COLO668 (cell line): ENCODE measurements at regions not wholly inside any gene's neighbourhood (a gene's known extent, or its start where the extent isn't known, plus 50 kb on each side); places are given as distances from the start of the nearest gene placed in this dataset.
"Not testable (repeated sequence)": the region's sequence is repeated elsewhere in the genome, so short reads cannot be mapped to it uniquely, and the experiment has no call there.

Experiments used
- DNase-seq: peaks from one replicate; lab custom pipeline; 2025; ENCODE audit not compliant: unreplicated experiment; lab: John Stamatoyannopoulos, UW

DNA sequence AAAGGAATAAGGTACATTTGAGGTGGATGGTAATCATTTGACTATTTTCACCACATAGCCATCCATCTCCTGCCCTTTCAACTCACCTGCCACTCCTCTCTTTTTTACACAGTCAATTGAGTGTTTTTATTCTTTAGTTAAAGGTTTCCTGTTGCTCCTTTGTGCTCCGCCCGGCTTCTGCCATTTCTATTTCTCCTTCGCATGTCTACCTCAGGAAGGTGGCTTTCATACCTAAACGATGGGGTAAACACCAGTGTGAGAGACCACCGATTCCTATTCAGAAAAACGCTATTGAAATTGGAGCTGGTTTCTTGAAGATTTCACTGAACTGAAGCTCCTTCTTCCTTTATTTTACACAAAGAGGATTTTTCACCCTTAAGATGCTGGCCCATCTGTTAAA lies 1628.0 kb upstream of the PIK3C3 start:
- no peak for DNase-seq

DNA sequence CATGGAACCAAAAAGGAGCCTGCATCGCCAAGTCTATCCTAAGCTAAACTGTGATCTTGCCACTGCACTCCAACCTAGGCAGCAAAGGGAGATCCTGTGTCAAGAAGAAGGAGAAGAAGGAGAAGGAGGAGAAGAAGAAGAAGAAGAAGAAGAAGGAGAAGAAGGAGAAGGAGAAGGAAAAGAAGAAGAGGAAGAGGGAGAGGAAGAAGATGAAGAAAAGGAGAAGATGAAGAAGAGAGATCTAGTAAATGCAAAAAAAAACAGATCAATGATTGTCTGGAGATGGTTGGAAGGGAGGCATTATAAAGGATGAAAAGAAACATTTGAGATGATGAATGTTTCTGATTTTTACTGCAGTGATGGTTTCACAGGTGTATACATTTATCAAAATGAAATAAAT lies 1629.0 kb upstream of the PIK3C3 start:
- DNase-seq, result no peak

- DNase-seq, result no peak
Observed at GRCh38 chr18:40314199-40314598, 1640.8 kb upstream of the PIK3C3 start.

GRCh38 chr18:40313030-40313642 lies 1641.9 kb upstream of the PIK3C3 start:
- DNase-seq, result no peak

GRCh38 chr18:40307627-40308026 lies 1647.4 kb upstream of the PIK3C3 start:
- DNase-seq, result no peak

DNA sequence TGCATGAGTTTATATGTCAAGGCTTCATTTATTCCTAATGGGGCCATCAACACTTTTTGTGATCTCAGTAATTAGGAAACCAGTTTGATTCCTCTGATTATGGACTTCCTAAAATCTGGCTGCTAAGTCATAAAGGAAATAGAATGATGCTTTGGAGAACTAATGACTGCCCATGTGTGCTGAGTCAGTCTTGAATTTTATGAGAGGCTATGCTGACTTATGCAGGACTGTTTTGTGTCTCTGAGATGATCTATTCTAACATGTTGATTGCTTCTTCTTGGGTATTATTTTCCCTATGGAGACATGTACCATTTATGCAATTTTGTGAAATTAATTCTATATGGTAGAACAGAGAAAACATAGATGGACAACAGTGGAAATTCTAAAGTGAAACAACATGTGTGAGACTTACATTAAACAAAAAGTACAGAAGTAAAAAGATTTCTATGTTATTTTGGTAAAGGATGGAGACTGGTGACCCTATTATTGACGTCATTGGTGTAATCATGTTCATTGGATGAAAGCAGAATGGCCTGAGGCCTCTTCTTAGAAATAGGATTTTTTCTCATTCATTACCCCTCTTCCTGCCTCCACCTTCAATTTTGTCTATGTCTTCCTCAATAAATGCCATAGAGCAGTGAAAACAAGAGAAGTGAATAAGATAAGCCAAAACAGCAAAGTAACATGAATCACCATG lies 1658.2 kb upstream of the PIK3C3 start:
- no peak for DNase-seq

GRCh38 chr18:40292985-40293710 lies 1661.9 kb upstream of the PIK3C3 start:
- DNase-seq, result no peak

GRCh38 chr18:40283560-40283959 lies 1671.5 kb upstream of the PIK3C3 start:
- DNase-seq, result no peak

GRCh38 chr18:40281356-40281755 lies 1673.7 kb upstream of the PIK3C3 start:
- not testable (repeated sequence) for DNase-seq

GRCh38 chr18:40274618-40275196 lies 1680.3 kb upstream of the PIK3C3 start:
- DNase-seq, result no peak

- no peak for DNase-seq
Observed at GRCh38 chr18:40272630-40273231, 1682.3 kb upstream of the PIK3C3 start.

GRCh38 chr18:40259115-40259835 lies 1695.8 kb upstream of the PIK3C3 start:
- DNase-seq, result no peak

DNA sequence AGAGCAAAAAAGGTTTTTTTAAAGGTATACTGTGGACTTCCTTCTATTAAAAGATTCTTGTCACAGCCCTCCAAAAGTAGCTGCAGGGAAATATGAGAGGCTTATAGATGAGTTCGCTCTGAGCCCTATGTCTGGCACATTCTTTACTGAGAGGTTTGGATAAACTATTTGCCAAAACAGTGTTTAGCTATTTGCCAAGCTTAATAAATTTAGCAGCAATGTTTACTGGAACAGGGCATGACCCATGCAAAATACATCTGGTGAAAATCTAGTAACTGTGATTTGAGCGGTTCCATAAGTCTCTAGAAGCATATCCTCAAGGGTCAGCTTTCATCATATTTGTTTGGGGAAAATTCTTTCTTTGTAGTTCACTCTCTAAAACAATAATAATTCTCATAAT lies 1696.7 kb upstream of the PIK3C3 start:
- DNase-seq, result no peak

- no peak for DNase-seq
Observed at GRCh38 chr18:40250236-40250635, 1704.8 kb upstream of the PIK3C3 start.

DNA sequence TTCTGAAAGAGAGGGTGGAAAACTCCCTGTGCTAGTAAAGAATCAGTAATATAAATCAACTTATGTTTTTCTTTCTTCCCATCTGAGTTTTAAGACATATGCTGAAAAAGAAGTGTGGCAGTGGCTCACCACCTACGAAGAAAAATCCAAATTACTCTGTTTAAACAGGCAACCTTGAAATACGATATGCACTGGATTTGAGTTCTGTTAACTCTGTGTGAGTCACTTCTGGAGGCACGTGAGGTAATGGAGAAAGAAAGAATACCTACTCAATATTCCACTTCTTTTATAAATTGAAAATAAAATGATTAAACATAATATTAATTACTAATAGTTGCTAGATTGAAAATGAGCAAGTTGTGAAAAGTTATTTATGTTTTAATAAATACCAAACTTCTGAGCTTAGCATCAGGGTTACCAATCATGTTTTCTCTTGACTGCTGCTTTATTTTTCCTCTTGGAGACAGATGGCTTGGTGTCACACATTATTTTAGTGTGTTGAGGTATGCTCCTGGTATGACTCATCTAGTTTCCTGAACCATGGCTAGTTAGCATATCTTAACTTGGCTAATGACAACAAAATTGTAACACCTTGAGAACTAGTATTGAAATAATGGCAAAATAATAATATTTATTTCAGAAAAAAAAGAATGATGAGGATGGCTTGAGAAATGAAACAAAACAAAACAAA lies 1705.5 kb upstream of the PIK3C3 start:
- peak; percentile 13 for DNase-seq

GRCh38 chr18:40245612-40246011 lies 1709.4 kb upstream of the PIK3C3 start:
- DNase-seq, result not testable (repeated sequence)

DNA sequence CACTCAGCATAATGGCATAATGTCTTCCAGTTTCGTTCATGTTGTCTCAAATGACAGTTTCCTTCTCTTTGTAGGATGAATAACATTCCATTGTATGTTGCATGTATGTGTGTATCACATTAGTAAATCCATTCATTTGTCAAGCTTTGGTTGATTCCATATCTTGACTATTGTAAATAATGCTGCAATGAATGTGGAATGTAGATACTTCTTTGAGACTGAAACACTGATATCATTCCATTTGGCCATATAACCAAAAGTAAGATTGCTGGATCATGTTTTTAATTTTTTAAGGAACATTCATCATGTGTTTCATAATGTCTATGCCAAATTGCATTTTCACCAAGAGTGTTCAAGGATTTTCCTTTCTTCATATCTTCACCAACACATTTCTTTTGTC lies 1711.4 kb upstream of the PIK3C3 start:
- DNase-seq, result no peak

DNA sequence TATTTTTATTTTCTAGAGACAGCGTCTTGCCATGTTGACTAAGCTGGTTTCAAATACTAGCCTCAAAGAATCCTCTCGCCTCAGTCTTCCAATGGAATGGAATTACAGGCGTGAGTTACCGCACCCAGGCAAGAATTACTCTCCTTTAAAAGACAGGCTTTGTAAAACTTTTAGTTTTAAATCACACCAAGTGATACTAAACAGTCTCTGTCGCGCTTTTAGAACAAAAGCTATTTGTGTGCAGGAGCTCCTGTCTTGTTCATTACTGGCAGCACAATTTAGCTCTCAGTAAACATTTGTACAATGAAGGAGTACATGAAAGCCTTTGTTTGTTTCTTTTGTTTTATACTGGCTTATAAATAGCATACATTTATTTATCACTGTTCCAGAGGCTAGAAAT lies 1719.2 kb upstream of the PIK3C3 start:
- DNase-seq, result no peak

DNA sequence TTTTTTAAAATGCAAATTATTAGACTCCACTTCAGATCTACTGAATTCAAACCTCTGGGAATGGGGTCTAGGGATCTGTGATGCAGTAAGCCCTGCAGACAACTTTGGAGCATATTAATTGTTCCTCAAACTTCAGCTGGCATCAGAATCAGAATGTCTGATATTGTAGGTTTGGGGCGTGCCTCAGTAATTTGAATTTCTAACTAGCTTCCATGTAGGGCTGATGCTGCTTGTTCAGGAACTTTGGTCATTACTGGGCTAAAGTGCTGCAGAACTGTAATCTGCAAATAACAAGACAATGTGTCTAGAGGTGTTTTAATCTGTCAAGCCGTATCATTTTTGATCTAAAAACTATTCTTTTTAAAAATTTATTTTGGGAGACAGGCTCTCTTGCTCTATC lies 1719.7 kb upstream of the PIK3C3 start:
- no peak for DNase-seq

- no peak for DNase-seq
Observed at GRCh38 chr18:40233931-40234616, 1721.0 kb upstream of the PIK3C3 start.
